PC-3 (cell line): ENCODE measurements at regions not wholly inside any gene's neighbourhood (a gene's known extent, or its start where the extent isn't known, plus 50 kb on each side); places are given as distances from the start of the nearest gene placed in this dataset.

Experiments
- ATAC-seq: fragments of 200-7000 bp; cut with Tn5 transposase; 2 replicates; pipeline ENCODE4 v1.9.1; 2020; ENCODE audit warnings: mild to moderate bottlenecking, moderate library complexity
- BruUV-seq: library from RNA; stranded (reverse); fragments of 400-500 nt; replicated peaks from 2 replicates; lab custom pipeline; 2021; lab: Mats Ljungman, UMichigan
- CTCF ChIA-PET: fragments of 300-600 bp; sonication (Branson Sonifier 250); formaldehyde crosslinking; loops from one replicate; lab custom pipeline; 2022; ENCODE audit warnings: antibody characterized with exemption; lab: Charles Lee
- POLR2A ChIA-PET: fragments of 300-600 bp; sonication (Branson Sonifier 250); formaldehyde crosslinking; loops from one replicate; lab custom pipeline; 2022; ENCODE audit warnings: antibody characterized with exemption; ENCODE audit not compliant: unreplicated experiment; lab: Charles Lee
- DNase-seq: peaks from one replicate; pipeline ENCODE4 v3.0.0-alpha.2; 2015
- H2AFZ ChIP-seq: fragments of 300-600 bp; sonication (generic); 2 replicates; pipeline ENCODE4 v1.6.0; 2016; ENCODE audit warnings: antibody characterized with exemption, low read length
- H3F3A ChIP-seq: fragments of 300-600 bp; sonication (generic); one replicate; pipeline ENCODE4 v1.6.0; 2017; ENCODE audit warnings: antibody characterized with exemption, low read length, control low read depth, mild to moderate bottlenecking; ENCODE audit not compliant: unreplicated experiment
- H3K27ac ChIP-seq: fragments of 300-600 bp; sonication (generic); 2 replicates; pipeline ENCODE4 v1.5.1; 2016; ENCODE audit warnings: mild to moderate bottlenecking, low read length
- H3K27me3 ChIP-seq: fragments of 300-600 bp; sonication (generic); 2 replicates; pipeline ENCODE4 v1.6.1; 2016; ENCODE audit warnings: low read length, mixed read lengths
- H3K36me3 ChIP-seq: fragments of 300-600 bp; sonication (generic); 2 replicates; pipeline ENCODE4 v1.6.1; 2016; ENCODE audit warnings: low read depth, mixed run types, low read length, mixed read lengths
- H3K4me1 ChIP-seq: fragments of 300-600 bp; sonication (generic); 2 replicates; pipeline ENCODE4 v1.5.1; 2016; ENCODE audit warnings: low read length; ENCODE audit not compliant: insufficient read depth
- H3K4me2 ChIP-seq: fragments of 300-600 bp; sonication (generic); 2 replicates; pipeline ENCODE4 v1.6.0; 2016; ENCODE audit warnings: low read length
- H3K4me3 ChIP-seq: fragments of 300-600 bp; sonication (generic); 2 replicates; pipeline ENCODE4 v1.5.1; 2016; ENCODE audit warnings: mild to moderate bottlenecking, low read length, mixed read lengths
- H3K79me2 ChIP-seq: fragments of 300-600 bp; sonication (generic); 2 replicates; pipeline ENCODE4 v1.6.1; 2017; ENCODE audit warnings: low read length, mixed read lengths
- H3K9ac ChIP-seq: fragments of 300-600 bp; sonication (generic); 2 replicates; pipeline ENCODE4 v1.6.0; 2016; ENCODE audit warnings: mild to moderate bottlenecking, low read length
- H3K9me2 ChIP-seq: fragments of 300-600 bp; sonication (generic); replicated peaks from 2 replicates; pipeline ENCODE4 v1.6.1; 2016; ENCODE audit warnings: mixed run types, low read length, mixed read lengths
- H3K9me3 ChIP-seq: fragments of 300-600 bp; sonication (generic); 2 replicates; pipeline ENCODE4 v1.6.1; 2016; ENCODE audit warnings: low read length, mixed read lengths
- H4K20me1 ChIP-seq: fragments of 300-600 bp; sonication (generic); 2 replicates; pipeline ENCODE4 v1.6.1; 2016; ENCODE audit warnings: low read length, mixed read lengths
- CTCF ChIP-seq: fragments of 300-600 bp; sonication (generic); conservative IDR thresholded peaks from 2 replicates; pipeline ENCODE4 v1.5.1; 2017; ENCODE audit warnings: antibody characterized with exemption, low read depth, mild to moderate bottlenecking, low read length
- EZH2 ChIP-seq: fragments of 300-600 bp; sonication (generic); IDR thresholded peaks from one replicate; pipeline ENCODE4 v1.6.1; 2017; ENCODE audit warnings: antibody characterized with exemption, mild to moderate bottlenecking, low read length; ENCODE audit not compliant: unreplicated experiment
- EZH2phosphoT487 ChIP-seq: fragments of 300-600 bp; sonication (generic); IDR thresholded peaks from 2 replicates; pipeline ENCODE4 v1.6.1; 2018; ENCODE audit warnings: mild to moderate bottlenecking, antibody characterized with exemption, low read length, borderline replicate concordance
- intact Hi-C: fragments of 100-400 bp; cut with micrococcal nuclease; formaldehyde crosslinking; loops from 2 replicates; pipeline ENCODE4 v1.9.0; 2023

GRCh38 chr3:153590051-153590450 is 428.0 kb downstream of the RAP2B start:
- Histone ChIP-seq H3K4me3 (no peak overlapping the region), H3K36me3 (no peaks in the 10 kb centered on the region), H3K9me3 (no peaks in the 10 kb centered on the region), H2AFZ (no peak overlapping the region), H3K27me3 (no peaks in the 10 kb centered on the region), H3K79me2 (no peaks in the 10 kb centered on the region), H3K27ac (no peak overlapping the region), H3F3A (no peaks in the 10 kb centered on the region), H4K20me1 (no peaks in the 10 kb centered on the region), H3K4me2 (no peak overlapping the region), H3K4me1 (peaks cover 7% of the 10 kb centered on the region), H3K9me2 (no peaks in the 10 kb centered on the region), H3K9ac (no peak overlapping the region)
- ATAC-seq (no peak), DNase-seq (no peak)
- no TSS peak for BruUV-seq
- TF ChIP-seq EZH2 = no peak
- TF ChIP-seq CTCF = no peak
- intact Hi-C loops = no loop called here
- ChIA-PET CTCF (interaction anchor here (0.6 kb wide), 1 partner anchor 530 kb away, joined by 3 read pairs; no protein-coding TSS in a partner anchor), POLR2A (no interaction called here)

GRCh38 chr3:153591561-153592245 is 429.7 kb downstream of the RAP2B start:
- Histone ChIP-seq H3K27ac (no peak overlapping the region), H2AFZ (peak overlapping the region; percentile 9; the same call in 1 of the 2 replicates), H3K9ac (no peak overlapping the region), H3K9me3 (no peaks in the 10 kb centered on the region), H3F3A (no peaks in the 10 kb centered on the region), H3K4me3 (no peak overlapping the region), H4K20me1 (no peaks in the 10 kb centered on the region), H3K79me2 (no peaks in the 10 kb centered on the region), H3K4me2 (no peak overlapping the region), H3K36me3 (no peaks in the 10 kb centered on the region), H3K4me1 (peaks cover 7% of the 10 kb centered on the region), H3K27me3 (no peaks in the 10 kb centered on the region), H3K9me2 (no peaks in the 10 kb centered on the region)
- intact Hi-C loops = no loop called here
- peak; percentile 38 for ATAC-seq
- ChIA-PET POLR2A (no interaction called here), CTCF (no interaction called here)
- DNase-seq = peak; percentile 76
- TF ChIP-seq EZH2 (no peak), EZH2phosphoT487 (no peak), CTCF (no peak)
- no TSS peak for BruUV-seq

- H3K9me2 ChIP-seq = no peaks in the 10 kb centered on the region
- ChIA-PET POLR2A (no interaction called here), CTCF (interaction anchor here (0.6 to 1.3 kb wide), 3 partner anchors 98 to 434 kb away, joined by 3 to 4 read pairs (median 4); no protein-coding TSS in a partner anchor)
- peaks cover 22% of the 10 kb centered on the region for H3K4me1 ChIP-seq
- H3K4me3 ChIP-seq = no peak overlapping the region
- ATAC-seq = peak; percentile 39
- H3K27me3 ChIP-seq = no peaks in the 10 kb centered on the region
- peak; percentile 68 for DNase-seq
- intact Hi-C loops = loop anchor here (1.0 to 5.0 kb wide), 8 partner anchors 82 to 569 kb away; partner anchors contain the start of gene RAP2B
- no peak overlapping the region for H3K9ac ChIP-seq
- no peak overlapping the region for H2AFZ ChIP-seq
- TF ChIP-seq EZH2phosphoT487 (no peak), CTCF (peak; percentile 90), EZH2 (no peak)
- no peak overlapping the region for H3K27ac ChIP-seq
- no peaks in the 10 kb centered on the region for H3K36me3 ChIP-seq
- H3K79me2 ChIP-seq = no peaks in the 10 kb centered on the region
- no peaks in the 10 kb centered on the region for H3F3A ChIP-seq
- no TSS peak for BruUV-seq
- no peak overlapping the region for H3K4me2 ChIP-seq
- no peaks in the 10 kb centered on the region for H3K9me3 ChIP-seq
- H4K20me1 ChIP-seq = no peaks in the 10 kb centered on the region
These were observed 433.3 kb downstream of the RAP2B start for GRCh38 chr3:153595186-153595815.
